ENCODE measurements at regions not wholly inside any gene's neighbourhood (a gene's known extent, or its start where the extent isn't known, plus 50 kb on each side); places are given as distances from the start of the nearest gene placed in this dataset.
"Not testable (repeated sequence)": the region's sequence is repeated elsewhere in the genome, so short reads cannot be mapped to it uniquely, and the experiment has no call there.

GRCh38 chr4:64821219-64821976, 412.1 kb upstream of the TECRL start:
- DNase-seq: no peak

DNA sequence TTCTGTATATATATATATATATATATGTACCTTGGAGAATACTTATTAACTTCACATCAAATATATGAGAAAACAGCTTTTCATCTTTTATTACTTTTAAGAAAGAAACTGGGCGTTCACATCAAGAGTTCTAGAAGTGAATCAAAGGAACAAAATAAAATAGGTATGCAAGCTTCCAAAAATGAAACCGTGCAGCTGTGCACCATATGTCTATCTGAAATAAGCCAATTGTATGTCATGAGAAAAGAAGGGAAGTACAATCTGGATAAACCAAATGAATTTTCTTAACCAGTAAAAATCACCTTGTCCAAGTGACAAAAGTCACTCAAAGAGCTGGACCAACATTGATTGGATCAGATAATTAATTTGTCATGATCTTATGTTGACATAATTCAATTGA, 405.4 kb upstream of the TECRL start:
- DNase-seq: no peak

- no peak for DNase-seq
These were observed 398.6 kb upstream of the TECRL start for GRCh38 chr4:64807821-64808220.

- no peak for DNase-seq
These were observed 390.5 kb upstream of the TECRL start for GRCh38 chr4:64799751-64800150.

GRCh38 chr4:64798828-64799227, 389.6 kb upstream of the TECRL start:
- not testable (repeated sequence) for DNase-seq

DNA sequence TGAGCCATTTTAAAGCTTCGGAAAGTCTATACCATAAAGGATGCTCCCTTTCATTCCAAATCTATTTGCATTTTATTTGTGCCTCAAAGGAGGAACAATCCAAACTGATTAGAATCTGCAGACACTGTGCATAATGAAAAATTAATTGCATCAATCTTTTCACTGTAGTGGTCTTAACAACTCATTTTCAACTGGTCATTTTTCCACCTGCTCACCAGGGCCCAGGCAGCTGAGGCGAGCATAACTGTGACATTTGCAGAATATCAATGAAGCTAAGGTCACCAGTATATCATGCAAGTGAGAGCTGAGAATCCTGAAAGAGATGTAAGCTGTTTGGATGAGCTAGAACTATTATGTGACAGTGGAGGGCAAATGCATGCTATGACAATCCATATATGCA, 387.3 kb upstream of the TECRL start:
- DNase-seq: no peak

GRCh38 chr4:64784125-64784524, 374.9 kb upstream of the TECRL start:
- no peak for DNase-seq

DNA sequence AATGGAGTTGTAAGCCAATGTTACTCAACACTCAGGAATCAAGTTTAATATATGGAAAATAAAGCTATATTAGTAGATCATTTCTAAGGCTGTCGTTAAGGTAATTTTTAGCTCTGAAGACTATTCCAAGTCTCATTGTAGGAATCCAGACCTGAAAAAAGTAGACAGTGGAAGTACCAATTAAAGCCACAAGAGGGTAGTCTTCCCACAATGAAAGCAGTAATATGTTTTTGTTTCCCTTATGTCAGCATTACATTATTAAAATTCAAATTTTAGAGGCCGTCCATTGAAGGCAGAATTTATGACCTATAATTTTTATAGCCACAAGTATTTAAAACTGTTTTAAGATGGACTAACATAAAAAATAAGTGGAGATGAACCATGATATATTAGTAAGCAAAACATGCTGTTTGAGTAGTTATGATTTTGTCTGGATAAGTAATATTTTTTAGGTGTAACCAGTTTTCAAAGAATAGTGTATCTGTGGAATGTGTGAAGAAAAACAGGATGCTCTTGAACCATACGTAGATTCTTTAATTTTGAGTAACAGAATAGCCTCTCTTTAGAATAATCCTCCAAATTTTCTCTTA, 372.6 kb upstream of the TECRL start:
- DNase-seq: peak; percentile 36

DNA sequence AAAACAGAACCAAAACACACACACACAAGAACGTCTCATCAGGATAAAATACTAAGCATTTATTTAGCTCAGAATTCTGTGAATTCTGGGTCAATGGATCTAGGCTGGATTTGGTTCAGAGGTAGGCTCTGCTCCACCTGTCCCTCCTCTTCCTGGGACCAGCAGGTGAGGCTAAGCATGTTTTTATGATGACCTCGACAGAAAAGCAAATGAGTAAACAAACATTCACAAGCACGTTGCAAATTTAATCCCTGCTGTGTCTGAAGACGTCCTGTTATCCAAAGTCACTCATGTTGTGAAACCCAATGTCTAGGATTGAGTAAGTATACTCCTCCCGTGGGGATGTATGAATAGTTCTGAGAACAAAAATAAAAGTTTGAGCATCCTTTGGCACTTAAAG, 371.4 kb upstream of the TECRL start:
- DNase-seq: no peak

DNA sequence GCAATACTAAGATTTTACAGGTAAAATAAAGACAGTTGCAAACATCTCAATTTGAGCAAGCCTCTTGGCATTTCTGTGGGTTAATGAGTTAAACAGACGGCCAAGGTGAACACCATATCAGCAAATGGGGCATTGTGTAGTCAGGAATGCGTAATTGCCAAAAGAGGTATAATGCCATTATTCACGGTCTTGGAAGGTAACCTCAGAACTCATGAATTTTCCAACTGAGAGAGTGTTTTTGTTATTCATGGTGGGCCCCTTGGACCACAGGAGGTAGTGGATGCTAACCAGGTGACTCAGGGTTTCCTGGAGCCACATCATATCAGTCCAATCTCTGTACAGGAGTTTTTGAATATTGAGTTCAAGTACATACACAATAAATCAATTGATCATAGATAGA, 368.0 kb upstream of the TECRL start:
- DNase-seq: no peak

DNA sequence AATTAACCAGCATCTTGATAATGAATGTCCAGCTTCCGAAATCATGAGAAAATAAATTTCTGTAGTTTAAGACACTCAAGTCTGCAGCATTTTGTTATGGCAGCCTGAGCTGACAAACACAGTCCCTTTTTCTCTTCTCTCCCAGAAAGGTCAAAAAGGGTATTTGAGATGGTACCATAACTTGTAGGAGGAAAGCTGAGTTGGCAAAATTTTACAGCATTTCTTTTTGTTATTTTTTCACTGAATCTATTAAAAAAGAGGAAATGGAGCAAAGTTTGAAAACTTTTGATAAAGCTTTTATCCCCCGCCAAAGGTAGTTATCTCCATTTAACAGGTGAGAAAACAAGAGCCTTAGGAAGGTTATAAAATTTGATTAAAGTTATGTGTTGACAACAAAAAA, 367.6 kb upstream of the TECRL start:
- no peak for DNase-seq

DNA sequence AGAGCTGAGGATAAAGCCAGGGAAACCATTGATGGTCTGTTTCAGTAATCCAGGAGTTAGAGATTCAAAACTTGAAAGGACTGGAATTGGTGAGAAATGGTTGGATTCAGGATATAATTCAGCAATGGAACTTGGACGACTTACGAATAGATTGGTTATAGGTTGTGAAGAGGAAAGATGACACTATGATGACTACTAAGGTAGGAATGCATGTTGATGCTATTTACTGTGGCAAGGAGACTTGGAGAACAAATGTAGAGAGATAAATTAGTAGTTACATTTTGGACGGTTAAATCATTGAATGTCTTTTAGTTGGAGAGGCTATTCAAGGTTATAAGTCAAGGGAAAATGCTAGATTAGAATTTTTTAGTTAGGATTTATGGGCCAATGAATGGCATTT, 365.4 kb upstream of the TECRL start:
- DNase-seq: no peak

- DNase-seq: no peak
These were observed 361.9 kb upstream of the TECRL start for GRCh38 chr4:64771149-64771548.

GRCh38 chr4:64767547-64767946, 358.3 kb upstream of the TECRL start:
- DNase-seq: no peak

DNA sequence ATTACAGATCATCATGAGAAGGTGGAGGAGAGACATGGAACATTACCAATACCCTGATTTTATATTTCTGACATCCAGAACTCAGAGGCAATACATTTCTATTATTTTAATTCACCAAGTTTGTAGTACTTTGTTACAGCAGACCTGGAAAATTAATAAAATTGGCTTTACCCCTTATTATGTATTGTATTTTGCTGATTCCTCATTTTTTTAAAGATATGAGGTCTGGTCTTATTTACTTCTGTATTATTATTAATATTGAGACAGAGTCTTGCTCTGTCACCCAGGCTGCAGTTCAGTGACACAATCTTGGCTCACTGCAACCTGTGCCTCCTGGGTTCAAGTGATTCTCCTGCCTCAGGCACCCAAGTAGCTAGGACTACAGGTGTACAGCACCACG, 357.3 kb upstream of the TECRL start:
- no peak for DNase-seq

- DNase-seq: no peak
These were observed 346.8 kb upstream of the TECRL start for GRCh38 chr4:64756016-64756415.

DNA sequence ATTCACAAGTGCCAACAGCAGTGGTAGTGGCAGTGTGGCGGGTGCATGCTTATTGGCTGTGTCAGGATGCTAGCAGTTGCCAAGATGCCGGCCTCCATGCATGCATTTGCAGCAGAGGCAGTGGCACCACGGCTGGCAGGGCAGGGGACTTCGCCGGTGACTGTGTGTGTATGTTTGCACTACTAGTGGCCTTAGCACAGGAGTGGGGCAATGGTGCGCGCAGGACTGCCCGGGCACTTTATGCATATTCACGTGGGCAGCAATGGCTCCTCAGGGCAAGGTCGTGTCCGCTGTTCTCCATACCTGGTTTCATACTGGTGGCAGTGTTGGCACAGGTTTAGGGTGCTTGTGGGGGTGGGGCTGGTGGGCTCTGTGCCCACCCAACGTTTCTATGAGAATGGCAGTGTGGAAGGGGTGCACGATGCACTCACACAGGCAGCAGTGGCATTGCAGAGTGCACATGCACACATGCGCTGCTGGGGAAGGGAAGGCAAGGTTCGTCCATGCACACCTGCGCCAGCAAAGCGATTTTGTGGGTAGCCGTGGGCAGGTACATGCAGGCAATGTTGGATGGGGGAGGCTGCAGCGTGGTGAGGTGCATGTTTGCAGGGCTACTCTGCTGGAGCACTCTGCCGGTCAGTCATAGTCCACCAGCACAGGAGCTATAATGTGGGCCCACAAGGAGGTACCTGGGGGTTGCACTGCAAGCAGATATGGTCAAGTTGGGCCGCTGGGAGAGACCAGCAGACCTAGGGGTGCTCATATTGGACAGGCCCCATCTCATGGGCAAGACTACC, 338.9 kb upstream of the TECRL start:
- DNase-seq: no peak

- DNase-seq: no peak
These were observed 329.0 kb upstream of the TECRL start for GRCh38 chr4:64738240-64738639.

DNA sequence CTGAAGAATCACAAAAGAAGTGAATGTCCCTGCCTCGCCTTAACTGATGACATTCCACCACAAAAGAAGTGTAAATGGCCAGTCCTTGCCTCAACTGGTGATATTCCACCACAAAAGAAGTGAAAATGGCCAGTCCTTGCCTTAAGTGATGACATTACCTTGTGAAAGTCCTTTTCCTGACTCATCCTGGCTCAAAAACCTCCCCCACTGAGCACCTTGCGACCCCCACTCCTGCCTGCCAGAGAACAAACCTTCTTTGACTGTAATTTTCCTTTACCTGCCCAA, 328.5 kb upstream of the TECRL start:
- DNase-seq: not testable (repeated sequence)

DNA sequence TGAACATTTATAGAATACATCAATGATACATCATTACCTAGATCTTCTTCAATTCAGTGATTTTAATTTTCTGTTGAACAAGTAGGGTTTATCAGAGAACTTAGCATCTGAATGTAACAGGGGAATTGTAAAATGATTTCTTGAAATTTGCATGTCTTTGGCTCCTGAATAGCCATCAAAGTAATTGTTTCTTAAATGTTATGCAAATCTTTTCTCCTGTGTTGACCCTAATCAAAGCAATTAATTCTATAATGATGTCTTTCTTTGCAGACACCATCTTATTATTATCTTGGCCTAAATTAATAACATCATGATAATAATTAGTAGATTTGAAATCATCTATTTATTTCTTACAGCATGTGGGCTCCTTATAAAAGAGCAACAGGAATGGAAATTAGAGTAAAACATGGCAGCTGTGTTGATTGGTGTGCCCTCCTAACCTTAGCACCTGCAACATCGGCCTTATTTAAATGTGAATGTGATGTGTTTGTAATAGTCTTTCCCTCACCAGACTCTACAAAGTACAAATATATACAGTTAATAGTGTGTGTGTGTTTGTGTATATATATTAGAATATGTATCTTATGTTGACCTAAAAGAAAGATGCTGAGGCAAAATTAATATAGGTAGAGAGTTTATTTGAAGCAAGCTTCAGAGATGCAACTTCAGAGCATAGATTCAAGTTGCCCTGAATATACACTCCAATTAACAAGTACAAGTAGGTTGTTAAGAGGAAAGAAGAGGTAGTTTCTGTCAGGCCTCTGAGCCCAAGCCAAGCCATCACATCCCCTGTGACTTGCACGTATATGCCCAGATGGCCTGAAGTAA, 328.0 kb upstream of the TECRL start:
- no peak for DNase-seq

- DNase-seq: no peak
These were observed 320.3 kb upstream of the TECRL start for GRCh38 chr4:64729561-64729960.

GRCh38 chr4:64727960-64728359, 318.7 kb upstream of the TECRL start:
- DNase-seq: no peak

- not testable (repeated sequence) for DNase-seq
These were observed 318.1 kb upstream of the TECRL start for GRCh38 chr4:64727391-64727790.
